NCI-H524 treated with DMSO at 0.1 percent for 48 hours (cell line): ENCODE measurements at regions not wholly inside any gene's neighbourhood (a gene's known extent, or its start where the extent isn't known, plus 50 kb on each side); places are given as distances from the start of the nearest gene placed in this dataset.

Experiments
- DNase-seq: peaks from one replicate; lab custom pipeline; 2025; lab: John Stamatoyannopoulos, UW

DNA sequence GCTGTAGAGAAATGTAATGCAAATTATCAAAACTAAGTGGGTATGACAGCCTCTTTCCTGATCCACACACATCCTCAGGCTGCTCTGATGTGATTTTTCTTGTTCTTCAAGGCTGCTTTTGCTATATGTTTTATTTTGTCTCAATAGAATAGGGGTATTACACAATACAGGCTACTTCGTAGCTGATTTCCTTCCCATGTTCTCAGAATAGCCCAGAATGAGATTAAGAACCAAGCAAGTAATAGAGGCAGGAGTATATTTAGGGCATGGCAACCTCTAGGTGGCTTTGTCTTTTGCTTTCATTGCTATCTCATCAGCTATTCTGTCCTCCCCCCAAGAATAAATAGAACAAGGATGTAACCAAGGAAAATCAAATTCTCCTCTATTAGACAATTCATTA lies 241.8 kb downstream of the ALDH8A1 start:
- no peak for DNase-seq

- no peak for DNase-seq
These were observed 242.4 kb downstream of the ALDH8A1 start for GRCh38 chr6:134707342-134708031.

DNA sequence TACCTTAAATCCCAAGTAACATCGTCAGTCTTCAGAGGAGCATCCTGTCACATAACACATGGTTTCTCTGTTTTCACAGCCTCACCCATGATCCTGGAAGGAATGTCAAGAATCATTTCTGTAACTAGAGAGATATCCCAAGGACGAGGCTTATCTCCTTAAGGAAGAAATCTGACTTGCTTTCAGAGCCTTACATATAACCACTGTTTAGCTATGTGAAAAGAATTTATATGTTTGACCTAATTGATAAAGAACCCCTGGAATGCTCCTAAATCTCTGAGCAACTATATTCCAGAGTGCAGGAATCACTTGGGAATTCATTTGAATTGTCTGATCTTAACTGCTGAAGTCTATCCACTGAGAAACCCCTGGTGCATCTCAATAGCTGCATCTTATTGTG lies 243.1 kb downstream of the ALDH8A1 start:
- no peak for DNase-seq

GRCh38 chr6:134706153-134706552 lies 243.7 kb downstream of the ALDH8A1 start:
- no peak for DNase-seq

GRCh38 chr6:134703206-134703605 lies 246.7 kb downstream of the ALDH8A1 start:
- DNase-seq = no peak

DNA sequence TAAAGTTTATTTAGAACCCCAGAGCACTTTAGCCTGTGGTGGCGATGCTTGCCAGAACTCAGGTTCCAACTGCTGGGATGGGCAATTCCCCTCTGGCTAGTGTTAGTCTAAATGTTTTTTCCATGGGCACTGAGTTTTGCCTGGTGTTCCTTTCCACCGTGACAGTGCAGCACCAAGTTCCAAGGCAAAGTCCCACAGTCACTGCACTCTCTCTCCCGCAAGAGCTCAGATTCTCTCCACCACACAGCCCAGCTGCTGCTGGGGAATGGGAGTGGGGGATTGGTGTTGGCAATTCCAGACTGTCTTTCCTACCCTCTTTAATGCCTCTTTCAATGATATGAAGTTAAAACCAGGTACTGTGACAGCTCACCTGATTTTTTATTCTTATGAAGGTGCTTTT lies 247.6 kb downstream of the ALDH8A1 start:
- no peak for DNase-seq

- peak; percentile 91 for DNase-seq
These were observed 248.6 kb downstream of the ALDH8A1 start for GRCh38 chr6:134701301-134701700.

DNA sequence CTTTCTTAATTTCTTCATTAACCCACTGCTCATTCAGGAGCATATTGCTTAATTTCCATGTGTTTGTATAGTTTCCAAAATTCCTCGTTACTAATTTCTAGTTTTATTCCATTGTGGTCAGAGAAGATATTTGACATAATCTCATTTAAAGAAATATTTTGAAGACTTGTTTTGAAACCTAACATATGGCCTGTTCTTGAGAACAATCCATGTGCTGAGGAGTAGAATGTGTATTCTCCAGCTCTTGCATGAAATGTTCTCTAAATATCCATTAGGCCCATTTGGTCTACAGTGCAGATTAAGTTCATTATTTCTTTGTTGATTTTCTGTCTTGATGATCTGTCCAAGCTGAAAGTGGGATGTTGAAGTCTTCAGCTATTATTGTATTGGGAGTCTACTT lies 251.7 kb downstream of the ALDH8A1 start:
- DNase-seq = no peak

- DNase-seq = no peak
These were observed 257.9 kb downstream of the ALDH8A1 start for GRCh38 chr6:134692008-134692407.

DNA sequence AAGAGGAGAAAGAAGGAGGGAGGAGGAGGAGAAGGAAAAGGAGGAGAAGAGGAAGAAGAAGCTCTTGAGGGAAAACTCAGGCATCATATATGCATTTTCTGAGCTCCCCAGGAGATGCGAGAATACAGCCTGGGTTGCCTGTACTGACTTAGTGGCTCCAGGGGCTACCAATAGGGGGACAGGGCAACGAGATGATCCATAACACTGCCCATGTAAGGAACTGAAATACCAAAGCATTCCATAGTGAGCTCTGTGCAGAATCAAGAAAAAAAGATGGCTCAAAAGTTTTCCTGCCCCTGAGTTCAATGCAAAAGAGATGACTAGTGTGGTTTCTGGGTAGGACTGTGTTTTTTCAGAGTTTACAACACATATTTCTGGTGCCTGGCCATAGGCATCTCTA lies 258.7 kb downstream of the ALDH8A1 start:
- DNase-seq = no peak

- DNase-seq = no peak
These were observed 259.9 kb downstream of the ALDH8A1 start for GRCh38 chr6:134690048-134690447.

DNA sequence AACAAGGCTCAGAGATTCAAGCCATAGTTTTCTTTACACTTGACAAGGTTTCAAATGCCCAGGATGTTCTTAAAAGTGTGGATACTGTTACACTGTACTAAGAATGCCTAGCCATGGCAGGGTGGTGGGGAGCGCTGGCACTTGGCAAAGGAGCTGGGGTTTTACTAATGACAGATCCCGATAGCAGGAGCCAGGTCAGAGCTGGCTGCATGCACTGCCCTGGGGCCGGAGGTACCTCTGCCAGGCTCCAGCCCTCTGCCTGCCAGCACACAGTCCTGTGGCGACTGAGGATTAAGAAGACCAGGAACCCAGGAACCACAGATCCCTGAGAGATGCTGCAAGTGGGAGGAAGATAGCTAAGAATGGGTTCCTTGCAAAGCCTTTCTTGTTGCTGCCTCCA lies 260.3 kb downstream of the ALDH8A1 start:
- DNase-seq = no peak

DNA sequence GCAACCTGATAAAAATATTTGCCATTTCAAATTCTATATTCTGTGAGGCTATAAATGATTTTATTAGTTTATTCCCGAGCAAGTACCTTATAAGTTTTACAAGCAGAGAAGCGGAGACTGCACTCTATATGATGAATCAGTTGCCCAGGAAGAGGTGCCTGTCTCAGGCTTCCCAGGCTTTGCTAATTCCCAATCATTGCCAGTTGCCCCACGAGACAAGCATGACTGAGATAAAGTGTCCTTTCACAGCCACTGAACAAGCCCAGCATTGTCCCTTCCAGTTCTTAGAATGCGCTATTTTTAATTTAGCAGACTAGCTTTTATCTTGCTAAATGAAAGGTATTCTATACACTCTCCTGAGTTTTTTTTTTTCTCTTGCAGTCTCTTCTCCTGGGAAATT lies 260.7 kb downstream of the ALDH8A1 start:
- no peak for DNase-seq

DNA sequence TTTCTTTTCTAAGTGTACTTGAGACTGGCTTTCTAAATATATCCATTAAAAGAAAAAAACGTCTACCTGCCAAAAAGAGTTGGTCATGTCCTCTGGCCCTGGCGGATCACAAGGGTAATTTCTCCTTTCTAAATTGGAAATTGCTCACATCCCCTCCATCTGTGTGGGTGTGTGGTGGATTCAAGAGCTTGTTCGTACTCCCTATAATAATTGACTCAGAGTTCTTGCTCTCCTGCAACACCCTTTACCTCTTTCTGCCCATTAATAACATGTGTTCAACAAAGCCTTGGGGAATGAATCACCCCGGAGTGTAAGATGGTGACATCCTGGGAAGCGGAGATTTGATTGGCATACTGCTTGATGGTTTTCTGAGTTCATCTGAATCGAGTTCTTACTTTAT lies 263.8 kb downstream of the ALDH8A1 start:
- DNase-seq = no peak

DNA sequence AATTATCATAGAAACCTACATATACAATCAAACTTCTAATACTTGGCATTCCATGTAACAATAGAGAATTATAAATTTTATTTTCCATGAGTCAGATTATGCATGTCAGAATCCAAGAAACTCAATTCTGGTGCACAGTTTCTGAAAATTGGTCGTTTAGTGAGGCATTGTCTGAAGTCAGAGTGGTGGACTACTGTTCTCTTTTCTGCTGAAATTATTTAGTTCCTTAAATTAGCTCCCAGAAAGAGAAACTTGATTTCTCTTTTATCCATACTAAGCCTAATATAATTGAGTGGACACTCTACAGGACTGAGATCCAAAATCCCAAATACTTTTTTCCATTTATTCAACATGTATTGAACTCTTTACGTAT lies 265.5 kb downstream of the ALDH8A1 start:
- DNase-seq = no peak

DNA sequence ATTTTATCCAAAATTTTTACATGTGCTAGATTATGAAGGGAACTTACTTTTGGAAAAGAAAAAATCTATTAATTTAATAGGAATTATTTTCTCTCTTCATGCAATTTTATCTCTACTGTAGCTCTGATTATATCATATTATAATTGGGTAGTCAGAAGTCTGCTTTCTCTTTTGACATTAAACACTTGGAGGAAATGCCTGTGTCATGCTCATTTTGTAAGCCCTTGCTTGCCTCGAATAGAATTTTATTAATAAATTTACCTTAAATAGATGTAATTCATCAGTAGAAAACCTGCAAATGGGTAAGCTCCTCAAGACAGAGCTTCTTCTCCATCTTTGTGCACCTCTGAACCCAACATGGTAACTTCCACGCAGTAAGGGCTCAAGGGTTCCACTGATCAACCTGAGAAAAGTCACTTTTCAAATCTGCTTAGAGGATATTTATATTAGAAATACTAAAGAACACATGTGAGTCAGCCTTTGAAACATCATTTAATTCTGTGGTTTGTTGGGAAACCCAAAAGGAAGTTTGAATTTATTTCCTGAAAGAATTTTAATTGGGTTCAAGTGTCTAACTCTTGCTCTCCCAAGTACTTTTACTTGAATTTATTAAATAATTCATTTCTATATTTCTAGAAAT lies 266.0 kb downstream of the ALDH8A1 start:
- no peak for DNase-seq

DNA sequence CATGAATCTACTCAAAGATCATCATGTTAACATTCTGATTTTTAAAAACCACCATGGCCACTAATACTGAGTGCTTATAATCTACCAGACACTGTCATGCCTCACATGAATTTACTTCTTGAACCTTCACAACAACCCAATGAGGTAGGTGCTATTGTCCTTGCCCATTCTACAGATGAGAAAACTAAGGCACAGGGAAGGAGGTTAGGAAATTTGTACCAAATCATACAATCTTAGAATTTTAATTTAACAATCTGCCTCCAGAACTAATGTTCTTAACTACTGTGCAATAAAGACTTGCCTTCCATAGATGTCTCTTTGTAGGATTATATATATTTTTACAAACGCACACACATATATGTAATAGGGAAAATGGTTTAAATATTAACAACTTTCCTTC lies 269.5 kb downstream of the ALDH8A1 start:
- DNase-seq = no peak

DNA sequence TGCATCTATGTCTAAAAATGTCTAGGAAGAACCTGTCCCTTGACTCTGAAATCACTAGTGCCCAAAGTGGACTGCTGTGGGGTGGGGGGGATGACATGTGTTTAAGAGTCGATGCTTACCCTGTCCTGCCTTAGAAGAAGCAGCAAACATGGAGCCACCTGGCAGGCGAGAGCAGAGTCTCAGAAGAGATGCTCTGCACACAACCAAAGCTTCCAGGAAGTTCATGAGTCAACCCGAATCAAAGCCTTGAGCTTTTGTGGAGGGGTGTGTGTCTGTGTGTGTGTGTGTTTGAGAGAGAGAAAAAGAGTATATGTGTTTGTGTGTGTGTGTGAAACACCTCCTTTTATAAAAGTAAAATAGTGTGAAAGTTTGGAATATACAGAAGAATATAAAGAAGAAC lies 269.9 kb downstream of the ALDH8A1 start:
- no peak for DNase-seq

DNA sequence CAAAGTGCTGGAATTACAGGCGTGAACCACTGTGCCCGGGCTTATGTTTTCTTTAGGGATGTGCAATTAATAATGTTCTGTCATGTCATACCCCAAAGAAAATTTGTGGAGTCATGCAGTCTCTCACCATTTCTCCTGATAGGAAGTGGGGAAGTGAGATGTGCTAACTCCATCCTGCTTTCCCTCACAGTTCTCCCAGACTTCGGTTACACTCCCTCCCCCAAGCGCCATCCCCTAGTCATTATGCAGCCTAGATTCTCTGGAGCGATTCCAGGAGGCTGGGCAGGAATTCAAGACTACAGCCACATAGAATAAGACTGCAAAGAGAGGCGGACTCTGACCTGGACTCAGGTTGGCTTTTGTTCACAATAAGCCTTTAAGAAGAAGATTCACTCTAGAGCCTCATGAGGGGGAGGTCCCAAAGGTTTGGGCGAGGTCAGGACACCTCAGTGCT lies 271.4 kb downstream of the ALDH8A1 start:
- DNase-seq = no peak

DNA sequence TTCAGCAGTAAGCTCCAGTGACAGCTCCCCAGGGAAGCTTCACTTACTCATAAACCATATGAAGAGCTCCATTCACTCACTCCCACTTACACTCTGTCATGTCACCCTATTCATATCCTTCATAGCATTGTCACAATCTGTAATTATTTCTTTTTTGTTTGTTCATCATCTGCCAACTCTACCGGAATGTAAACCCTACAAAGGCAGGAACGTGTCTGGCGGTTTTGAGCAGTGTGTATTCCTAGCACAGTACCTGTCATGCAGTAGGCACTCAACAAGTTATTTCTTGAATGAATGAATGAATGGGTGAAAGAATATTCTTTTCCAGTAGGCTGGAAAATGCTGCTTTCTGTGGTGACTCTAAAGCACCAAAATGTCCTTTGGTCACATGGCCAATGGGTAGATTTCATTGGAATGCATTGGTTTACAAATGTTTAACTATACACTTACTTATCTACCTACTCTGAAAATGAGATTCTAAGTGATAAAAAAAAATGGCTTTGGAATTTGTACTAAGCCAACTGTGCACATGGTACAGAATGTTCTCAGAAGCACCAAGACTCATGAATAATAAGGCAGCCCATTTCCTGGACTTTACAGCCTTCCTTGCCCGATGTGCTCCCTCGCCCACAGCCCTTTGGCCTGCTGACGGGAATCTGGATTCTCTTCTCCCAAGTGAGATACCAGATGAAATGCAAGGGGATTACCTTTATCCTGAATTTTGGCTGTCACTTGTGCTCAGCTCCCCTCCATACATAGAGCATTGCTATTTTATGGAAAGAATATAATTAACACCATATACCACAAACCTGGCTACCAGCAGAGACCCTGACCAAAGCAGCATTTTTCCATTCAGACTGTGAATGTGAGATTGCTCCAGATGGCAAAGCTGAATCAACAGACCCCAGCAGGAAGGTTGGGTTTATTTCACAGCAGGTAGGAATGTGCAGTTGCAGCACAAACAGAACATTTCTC lies 273.3 kb downstream of the ALDH8A1 start:
- DNase-seq = no peak

DNA sequence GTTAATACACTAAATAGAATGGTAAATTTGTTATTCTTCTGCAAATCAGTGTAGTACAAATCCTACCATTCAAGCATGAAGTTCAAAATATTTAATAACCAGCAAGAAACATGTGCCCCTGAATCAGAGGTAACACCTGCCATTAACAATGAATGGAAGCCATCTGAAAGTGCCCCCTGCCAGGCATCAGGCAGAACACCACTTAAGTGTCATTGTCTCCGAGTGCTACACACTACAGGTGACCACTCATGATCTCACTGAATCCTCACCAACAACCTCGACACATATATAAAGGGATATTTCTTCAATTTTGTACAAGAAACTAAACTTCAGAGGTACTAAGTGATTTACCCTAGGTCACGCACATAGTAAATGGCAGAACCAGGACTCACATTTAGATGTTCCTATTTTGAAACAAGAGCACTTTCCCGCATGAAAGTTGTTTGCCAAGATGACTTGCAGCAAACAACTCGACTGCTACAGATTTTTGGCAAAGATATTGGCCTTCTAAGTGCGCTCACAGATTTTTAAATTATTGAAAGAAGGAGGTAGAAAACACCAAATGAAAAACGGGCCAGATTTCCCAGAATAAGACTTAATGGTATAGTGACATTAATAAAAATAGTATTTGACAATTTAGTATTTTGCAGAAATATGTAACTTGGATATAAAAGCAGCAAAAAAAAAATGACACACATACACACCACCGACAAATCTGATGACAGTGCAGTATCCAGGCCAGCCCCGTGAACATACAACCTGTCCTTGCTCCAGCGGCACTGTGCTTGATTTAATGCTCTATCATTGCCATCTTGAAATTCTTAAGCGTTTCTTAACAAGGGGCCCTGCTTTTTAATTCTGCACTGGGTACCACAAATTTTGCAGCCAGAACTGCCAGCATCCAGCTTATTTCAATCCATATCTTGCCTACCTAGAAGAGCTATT lies 274.5 kb downstream of the ALDH8A1 start:
- no peak for DNase-seq

GRCh38 chr6:134674562-134674961 lies 275.3 kb downstream of the ALDH8A1 start:
- no peak for DNase-seq
